Left hindlimb (tissue), 1 donor: ENCODE measurements at regions not wholly inside any gene's neighbourhood (a gene's known extent, or its start where the extent isn't known, plus 50 kb on each side); places are given as distances from the start of the nearest gene placed in this dataset.
A peak's percentile ranks its signal among the peaks of the same experiment; 100 is the strongest.
"Not testable (repeated sequence)": the region's sequence is repeated elsewhere in the genome, so short reads cannot be mapped to it uniquely, and the experiment has no call there.

Experiments used
- DNase-seq: peaks from one replicate; pipeline ENCODE4 v3.0.0-alpha.2; 2018

DNA sequence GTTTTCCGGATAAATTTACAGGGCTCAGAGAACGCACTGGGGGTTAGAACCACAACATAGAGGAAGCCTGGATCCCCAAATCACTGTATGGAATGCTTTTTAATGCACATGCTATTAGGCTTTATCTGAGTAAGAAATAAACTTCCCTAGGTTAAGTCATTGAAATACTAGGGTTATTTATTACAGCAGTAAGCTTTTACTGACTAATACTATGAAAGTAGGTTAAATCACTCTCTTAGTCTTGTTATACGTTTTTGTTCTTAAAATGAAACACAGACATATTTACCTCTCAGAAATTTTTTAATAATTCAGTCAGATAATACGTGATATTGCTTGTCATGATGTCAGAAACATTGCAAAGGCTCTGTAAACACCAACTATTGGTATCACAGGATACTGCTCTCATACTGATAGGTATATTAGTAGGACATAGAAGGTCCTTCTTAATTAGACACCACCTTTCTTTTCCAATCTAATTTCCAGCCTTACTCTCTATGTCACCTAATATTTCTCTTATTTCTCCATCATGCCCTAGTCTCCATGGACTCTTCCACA lies 162.7 kb upstream of the NYAP2 start:
- no peak for DNase-seq

DNA sequence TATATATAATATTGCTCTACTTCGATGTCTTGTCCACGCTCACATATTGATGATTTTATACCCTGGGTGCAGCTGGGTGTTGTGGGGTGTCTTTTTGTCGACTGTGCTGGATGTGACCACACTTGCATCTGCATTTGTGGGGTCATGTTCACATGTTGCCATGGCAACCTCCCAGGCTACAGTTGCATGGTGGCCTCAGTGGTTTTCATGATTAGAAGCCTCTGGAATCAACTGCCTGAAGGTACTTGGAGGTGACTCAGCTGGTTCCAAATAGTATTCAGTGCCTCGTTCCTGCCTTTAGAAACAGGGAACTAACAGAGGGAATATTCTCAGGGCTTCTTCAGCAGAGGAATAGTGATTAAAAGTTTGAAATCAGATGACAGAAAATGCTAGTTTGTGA lies 166.3 kb upstream of the NYAP2 start:
- no peak for DNase-seq

DNA sequence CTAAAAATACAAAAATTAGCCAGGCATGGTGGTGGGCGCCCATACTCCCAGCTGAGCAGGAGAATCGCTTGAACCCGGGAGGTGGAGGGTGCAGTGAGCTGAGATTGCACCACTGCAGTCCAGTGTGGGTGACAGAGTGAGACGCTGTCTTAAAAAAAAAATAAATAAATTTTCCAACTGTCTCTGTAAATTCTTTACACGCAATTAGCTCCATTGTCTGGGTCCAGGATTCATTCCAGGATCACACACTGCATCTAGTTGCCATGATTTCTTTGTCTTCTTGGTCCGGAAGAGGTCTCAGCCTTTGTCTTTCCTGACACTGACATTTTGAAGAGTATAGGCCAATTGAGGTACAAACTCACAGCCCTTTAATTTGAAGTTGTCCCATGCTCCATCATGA lies 167.6 kb upstream of the NYAP2 start:
- DNase-seq, result no peak

DNA sequence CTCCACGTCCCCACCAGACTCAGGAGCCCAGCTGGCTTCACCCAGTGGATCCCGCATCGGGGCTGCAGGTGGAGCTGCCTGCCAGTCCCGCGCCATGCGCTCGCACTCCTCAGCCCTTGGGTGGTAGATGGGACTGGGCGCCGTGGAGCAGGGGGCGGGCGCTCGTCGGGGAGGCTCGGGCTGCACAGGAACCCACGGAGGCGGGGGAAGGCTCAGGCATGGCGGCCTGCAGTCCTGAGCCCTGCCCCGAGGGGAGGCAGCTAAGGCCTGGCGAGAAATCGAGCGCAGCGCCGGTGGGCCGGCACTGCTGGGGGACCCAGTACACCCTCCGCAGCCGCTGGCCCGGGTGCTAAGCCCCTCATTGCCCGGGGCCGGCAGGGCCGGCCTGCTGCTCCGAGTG lies 170.2 kb upstream of the NYAP2 start:
- not testable (repeated sequence) for DNase-seq

DNA sequence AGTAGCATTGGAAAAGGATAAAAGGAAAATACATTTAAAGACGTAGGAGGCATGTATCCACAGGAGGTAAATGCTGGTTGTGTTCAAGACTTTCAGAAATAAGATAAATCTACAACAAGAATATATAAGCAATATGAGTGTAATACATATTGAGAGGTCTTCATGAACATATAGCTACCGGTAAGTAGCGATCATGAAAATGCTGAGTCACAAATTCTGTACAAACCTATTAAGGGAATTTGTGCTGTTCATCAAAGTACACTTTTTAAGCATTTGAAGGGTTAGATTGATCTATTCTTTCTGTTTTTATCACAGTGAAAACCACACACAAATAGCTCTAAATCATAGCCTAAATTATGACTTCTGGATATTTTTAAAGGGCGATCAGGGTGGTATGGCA lies 173.1 kb upstream of the NYAP2 start:
- DNase-seq, result no peak

DNA sequence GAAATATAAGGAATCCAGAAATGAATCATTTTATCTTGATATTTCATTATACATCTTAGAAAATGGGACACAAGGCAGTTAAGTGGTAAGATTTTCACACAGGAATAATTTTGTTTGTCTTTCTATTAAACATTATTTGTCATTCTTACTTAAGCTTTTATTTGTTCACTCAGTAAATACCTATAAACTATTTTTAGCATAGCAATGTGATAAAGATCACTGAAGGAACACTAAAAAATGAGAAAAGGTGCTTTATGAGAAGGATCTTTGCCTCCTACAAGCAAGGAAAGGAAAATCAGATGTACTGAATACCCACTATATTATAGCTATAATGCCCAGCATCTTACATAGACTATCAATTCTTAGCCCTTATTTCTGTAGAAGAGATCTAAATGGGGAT lies 176.2 kb upstream of the NYAP2 start:
- no peak for DNase-seq

DNA sequence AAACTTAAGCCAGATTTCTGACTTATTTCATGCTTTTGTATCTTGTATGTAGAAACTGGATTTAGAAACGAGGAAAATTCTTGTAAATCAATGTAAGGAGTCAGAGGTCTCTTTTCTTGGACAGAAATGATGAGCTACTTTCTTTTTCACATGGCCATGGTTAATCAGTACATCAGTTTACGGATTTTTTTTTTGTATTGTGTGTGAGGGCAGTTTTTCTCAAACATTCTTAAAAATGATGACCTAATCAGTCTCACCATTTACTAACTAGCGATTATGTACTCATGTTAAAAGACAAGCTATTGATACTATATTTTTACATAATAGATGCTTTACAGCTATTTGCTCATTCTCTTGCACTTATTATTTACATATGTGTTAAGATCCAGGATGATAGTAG lies 165.2 kb upstream of the DOCK10 start:
- no peak for DNase-seq

DNA sequence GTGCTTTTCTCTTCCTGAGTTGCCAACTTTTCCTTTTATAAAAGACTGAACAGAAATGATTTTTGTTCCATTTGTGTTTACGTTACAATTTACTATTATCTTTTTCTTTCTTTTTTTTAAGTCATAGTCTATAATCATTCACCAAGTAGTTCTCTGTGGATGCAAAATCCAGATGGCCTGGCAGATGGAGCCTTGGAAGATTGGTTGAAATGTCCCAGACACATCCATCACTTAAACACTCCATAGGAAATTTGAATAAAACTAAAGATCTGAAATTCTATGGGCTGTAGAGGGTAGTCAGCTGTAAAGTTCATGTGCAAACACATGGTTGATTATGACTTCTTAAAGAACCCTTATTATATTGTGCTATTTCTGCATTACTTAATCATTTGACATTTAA lies 164.8 kb upstream of the DOCK10 start:
- DNase-seq, result no peak

DNA sequence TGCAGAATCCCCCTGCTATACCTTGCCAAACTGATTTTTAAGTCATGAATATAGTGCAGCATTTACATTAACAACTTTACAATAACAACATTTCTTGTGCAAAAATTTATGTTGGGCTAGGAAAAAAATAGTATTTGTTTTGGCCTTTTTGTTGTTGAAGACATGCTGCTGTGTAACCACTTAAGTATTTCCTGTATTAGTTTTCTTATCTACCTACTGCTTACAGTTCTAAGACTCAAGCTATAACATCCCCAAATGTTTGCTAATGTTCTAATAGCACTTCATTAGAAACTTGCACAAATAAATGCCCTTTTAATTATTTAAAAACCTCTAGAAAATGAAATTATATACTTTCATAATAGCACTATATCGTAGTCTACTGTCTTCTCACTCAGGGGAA lies 154.3 kb upstream of the DOCK10 start:
- DNase-seq, result no peak

DNA sequence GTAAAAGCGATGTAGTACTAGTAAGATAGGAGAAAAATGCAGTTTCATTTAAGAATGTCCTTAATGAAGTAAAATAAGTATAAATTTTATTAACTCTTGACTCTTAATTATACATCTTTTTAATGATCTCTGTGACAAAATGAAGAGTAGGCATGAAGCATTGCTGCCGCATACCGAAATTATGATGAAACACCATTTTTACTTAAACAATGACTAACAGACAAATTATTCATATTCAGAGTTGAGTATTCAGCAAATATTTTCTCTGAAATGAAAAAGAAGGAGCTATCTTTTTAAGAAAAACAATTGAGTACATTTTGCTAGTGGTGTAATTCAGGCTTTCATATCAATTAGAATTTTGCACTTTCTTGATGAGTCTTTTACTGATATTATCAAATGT lies 150.6 kb upstream of the DOCK10 start:
- no peak for DNase-seq

DNA sequence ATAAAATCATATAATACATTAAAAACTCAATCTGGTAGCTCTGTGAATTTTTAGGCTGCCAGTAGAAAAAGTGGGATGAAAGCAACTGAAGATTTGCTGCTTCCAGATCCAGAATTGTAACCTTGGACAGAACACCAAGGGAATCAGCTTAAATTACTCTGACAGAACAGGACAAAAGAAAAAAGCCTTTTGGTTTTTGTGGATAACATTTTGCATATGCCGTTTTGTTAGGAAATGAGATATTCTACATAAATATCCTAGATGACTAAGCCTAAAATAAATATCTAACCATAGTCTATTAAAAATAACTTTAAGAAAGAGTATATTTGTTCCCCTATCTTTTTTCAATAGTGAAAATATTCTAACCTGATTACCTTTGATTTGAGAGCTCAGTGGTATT lies 148.7 kb upstream of the DOCK10 start:
- no peak for DNase-seq

DNA sequence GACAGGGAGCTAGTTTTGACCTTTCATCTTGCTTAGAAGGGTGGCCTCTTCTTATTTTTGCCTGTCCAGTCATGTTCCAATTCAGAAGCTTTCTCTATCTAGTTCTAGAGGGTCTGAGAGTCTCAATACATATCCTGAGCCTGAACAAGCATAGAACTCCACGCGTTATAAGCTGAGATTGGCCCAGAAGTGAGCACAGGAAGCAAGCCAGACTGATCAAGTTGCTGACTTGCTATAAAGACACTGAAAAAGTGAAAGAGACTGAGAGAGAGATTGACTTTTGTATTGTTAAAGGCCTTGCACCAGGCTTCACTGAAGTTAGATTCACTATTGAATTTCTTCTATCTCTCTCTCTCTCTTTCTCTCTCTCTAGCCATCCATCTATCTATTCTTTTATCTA lies 142.7 kb upstream of the DOCK10 start:
- no peak for DNase-seq

DNA sequence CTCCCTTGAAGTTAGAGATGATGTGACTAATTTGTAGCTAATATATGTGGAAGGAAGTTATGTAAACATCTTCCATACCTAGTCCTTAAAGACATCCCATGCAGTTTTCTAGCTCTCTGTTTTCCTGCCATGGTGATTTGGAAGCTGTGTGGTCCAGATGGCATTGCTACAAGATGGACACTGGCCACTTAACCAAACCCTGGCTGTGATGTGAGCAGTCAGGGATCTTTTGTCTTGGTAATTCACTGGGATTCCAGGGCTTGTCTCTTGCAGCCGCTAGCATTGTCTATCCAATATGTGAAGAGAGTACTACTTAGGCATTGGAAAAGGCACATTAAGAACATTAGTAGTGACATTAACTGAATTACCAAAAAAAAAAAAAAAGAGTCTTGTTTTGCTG lies 139.9 kb upstream of the DOCK10 start:
- no peak for DNase-seq

DNA sequence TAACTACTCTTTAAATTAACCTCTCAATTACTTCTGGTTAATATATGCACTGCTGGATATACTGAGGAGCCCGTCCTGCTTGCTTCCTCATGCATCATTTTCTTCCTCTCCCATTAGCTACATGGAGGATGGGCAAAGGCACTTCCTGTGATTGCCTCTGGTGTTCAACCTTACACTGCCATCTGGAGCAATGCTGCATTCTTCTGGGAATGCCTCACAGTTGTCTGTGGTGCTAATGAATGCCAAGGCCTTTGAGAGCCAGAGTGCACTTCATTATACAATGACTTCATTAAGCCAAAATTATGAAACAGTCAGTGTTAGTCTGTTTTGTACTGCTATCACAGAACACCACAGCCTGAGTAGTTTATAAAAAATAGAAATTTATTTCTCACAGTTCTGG lies 134.8 kb upstream of the DOCK10 start:
- no peak for DNase-seq

DNA sequence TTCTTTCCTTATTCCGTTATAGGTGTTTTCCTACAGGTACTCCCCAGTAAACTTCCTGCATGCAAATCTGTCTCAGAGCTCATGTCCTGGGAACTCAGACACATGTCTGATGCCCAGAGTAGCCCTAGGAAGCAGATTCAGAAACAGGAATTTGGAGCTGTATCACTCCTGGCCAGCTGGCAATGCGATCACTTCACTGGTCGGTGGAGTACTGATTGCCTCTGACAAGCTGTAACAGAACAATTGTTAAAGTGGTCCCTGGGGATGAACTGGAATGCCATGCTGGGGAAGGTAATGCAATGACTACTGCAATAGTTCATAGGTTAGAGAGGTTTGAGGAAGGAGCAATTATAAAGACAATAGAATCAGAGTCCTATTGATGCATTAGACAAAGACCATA lies 131.6 kb upstream of the DOCK10 start:
- DNase-seq, result no peak

DNA sequence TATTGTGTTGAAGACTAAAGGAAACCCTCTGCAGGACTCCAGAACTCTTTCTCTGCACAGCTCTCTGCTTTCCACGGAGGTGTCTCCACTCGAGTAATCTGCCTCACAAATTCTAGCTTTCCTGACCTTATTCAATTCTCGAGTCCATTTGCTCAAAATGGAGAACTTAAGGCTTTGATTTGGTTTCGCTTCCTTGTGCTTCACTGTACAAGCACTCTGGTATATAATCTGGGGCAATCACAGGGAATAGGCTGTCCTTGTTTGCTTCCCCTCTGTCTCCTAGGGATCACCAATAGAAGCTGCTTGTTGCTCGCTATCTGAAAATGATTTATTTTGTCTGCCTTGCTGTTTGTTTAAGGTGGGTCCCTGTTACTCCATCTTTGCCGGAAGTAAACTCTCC lies 129.1 kb upstream of the DOCK10 start:
- DNase-seq, result no peak

DNA sequence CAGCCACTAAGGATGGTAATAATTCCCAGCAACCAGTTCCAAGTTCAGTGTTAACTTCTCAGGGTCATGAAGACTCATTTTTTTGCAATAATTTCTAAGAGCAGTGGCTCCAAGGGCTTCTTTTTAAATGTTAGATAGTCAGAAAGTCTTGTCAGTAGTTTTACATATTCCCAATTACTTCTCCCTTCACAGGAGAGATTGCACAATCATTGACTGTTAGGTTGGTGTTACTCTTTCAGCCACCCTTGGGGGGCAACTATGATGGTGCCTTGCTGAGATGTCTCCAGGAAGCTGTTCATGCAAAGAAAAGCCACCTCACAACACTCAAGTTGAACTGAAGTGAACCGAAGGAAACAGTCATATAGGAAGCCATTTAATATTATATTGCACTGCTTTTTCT lies 127.9 kb upstream of the DOCK10 start:
- no peak for DNase-seq

DNA sequence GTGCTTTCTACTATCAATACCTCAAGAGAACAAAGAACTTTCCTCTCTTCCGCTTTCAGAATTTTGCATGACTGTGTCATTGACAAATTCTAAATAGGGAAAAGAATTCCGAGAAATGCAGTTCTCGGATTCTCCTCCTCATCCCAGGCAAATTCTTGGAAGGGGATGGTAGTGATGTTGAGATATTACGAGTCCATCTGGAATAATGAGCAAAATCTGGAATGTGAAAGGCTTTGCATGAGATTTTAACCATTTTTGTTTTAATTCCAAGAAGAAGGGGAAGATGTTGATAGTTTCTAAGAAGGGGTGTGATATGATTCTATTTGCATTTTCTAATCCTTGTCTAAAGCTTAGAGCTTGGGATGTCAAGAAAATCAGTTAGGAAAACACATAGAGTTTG lies 127.1 kb upstream of the DOCK10 start:
- no peak for DNase-seq

DNA sequence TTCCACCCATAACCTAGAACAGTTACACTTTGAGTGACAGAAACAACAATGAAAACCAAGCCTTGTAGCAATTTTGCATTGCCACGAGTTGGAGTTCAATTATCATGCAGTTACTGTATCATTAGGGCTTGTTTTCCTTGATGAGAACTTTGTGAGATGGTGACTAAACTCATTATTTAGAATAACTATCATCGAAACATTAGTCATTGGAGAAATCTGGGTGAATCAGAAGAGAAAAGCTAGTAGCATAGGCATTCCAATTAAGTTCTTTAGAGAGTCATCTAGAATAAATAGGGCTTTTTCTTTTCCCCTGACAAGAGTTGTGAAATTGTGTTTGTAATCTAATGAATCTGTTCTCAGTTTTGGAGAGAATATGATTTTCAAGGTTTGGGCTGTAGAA lies 122.8 kb upstream of the DOCK10 start:
- no peak for DNase-seq

DNA sequence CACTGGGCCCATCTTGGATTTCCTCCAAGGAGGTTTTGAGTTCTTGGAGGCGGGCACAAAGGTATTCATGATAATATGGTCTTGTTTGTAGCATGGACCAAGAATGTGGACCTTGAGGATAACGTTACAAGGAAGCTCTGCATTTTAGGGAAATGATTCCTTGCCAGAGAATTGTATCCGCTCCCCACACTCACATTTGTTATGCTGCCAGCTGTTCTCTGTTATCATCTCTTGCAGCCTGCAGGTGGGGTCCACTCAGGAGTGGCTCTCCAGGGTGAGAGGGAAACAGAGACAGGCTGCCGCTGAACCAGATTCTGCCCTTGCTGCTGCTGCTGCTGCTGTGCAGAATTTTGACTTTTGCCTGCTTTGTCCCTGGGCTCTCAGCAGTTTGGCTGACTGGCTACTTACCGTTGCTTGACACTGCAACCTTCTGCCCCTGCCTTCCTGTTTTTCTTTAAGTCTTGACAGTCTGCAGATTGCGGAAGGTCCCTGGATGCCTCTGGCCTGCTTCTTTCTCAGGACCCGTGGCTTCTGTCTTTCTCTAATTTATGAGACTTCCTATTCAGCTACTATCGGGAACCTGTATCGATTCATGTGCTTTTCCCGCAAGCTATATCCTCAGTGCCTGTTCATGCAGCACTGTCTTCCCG lies 122.3 kb upstream of the DOCK10 start:
- peak; percentile 26 for DNase-seq

DNA sequence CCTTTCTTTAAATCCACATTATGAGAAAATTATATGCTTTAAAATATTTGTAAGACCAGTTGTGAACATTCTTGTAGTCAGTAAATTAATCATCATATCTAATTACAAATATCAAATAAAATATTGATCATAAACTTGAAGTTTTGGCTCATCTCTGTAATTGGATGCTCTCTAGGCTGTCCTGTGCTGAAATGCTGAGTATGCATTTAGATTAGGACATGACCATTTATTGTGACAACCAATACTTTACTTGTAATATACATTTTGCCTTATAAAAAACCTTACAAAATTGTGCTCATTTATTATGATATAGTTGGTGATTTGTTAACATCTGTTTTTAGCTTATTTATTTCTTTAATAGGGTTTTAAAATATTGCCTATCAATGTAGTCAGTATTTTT lies 116.1 kb upstream of the DOCK10 start:
- DNase-seq, result no peak

DNA sequence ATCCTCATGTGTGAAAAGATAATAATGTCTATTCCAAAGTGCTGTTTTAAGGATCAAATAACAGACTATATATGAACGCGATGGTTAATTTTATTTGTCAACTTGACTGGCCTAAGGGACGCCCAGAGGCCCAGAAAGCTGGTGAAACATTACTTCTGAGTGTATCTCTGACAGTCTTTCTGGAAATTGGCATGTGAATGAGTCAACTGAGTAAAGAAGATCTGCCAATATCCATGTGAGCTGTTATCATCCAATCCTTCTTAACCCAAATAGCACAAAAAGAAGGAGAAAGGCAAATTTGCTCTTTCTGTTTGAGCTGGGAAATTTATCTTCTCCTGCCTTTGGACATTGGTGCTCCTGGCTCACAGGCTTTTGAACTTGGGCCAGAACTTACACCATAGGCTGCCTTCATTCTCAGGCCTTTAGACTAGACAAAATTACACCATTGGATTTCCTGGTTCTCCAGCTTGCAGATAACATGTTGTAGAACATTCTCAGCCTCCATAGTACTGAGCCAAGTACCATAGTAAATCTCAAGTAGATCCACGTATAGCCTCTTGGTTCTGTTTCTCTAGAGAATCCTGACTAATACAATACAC lies 114.7 kb upstream of the DOCK10 start:
- DNase-seq, result no peak

DNA sequence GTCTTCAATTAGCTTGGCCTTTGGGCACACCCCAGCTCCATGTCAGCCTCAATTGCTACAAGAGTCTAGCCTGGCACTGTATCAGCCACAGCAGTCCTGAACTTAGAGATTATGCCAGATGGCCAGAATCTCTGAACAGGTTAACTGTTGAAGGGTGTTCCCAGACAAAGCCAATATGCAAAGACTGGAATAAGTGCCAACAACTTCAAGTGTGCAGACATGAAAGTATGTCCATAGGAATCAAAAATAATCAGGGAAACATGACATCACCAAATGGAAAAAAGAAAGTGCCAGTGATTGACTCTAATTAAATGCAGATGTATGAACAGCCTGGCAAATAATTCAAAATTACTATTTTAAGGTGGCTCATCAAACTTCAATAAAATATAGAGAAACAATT lies 98.5 kb upstream of the DOCK10 start:
- no peak for DNase-seq

DNA sequence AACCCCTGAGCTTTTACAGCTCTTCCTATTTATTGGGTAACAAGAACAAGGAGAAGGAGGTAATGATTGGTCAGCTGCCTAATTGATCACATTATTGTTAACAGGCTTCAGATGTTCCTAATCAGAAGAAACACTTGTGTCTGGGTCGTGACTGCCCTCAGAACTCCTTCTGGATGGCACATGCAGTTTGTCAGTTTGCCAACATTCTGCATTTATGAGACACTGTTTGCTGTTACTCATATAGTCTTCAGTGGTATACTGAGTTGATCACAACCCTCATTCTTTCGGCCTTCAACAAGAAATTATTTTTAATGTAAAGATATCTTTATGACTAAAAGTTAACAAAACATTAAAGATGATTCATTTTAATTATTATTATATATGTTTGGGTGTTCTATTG lies 95.7 kb upstream of the DOCK10 start:
- no peak for DNase-seq

DNA sequence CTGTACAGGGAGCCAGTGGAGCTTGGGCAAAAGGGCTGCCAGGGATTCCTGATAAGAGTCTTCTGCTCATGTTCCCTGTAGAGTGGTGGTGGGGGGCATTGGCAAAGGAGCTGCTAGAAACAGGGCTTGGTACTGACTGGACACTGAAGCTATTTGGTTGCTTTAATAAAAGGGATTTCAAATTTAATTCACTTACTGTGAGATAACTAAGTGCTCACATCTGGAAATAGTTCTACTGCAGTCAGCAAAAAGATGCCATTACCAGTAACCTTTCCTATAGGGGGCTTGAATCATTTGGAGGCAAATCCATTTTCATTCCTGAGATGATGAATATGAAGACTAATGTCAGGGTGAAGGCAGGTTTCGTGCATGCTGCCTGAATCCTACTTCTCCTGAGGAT lies 94.3 kb upstream of the DOCK10 start:
- DNase-seq, result no peak
